ENCODE measurements at regions not wholly inside any gene's neighbourhood (a gene's known extent, or its start where the extent isn't known, plus 50 kb on each side); places are given as distances from the start of the nearest gene placed in this dataset.
A peak's percentile ranks its signal among the peaks of the same experiment; 100 is the strongest.
"Not testable (repeated sequence)": the region's sequence is repeated elsewhere in the genome, so short reads cannot be mapped to it uniquely, and the experiment has no call there.

DNA sequence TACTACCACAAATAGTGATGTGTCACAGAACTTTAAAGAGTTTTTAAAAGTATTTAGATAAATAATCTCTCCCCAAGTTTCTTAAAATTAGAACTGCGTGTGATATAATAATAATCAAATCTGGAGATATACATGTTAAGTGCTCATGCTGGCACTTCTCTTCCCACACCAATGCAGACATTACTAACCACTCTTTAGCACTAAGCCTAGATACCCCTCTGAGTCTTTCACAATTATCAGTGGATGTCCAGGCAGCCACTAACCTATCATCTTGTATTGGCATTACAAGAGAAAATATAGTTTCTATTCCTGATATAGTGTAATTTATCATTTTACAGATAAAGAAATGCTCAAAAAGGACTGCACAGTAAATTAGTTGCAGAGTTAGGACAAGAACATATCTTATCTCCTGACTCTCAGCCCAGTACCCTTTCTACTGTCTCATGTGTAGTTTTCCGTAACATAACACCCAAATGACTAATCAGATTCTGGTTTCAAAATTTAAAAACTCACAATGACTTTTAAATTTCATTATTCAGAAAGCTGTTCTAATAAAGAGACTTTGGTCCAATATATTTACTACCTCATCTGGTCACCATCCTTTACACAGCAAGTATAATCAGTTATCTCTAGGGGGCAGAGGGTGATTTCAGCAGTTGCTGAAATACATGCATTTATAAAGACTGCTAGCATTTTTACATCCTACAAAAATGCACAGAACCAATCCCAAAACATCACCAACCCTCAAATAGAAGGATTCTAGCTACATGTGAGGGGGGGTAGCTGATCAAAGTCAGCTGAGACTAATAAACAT lies 215.5 kb upstream of the MCHR2 start:
- Mint-ChIP-seq H3K9me3 (ENCODE audit: low read depth) (no peaks in the 10 kb centered on the region), H3K4me3 (ENCODE audit: unreplicated experiment) (no peak overlapping the region), H3K27me3 (ENCODE audit: low read depth) (no peaks in the 10 kb centered on the region), H3K4me1 (ENCODE audit: low read depth) (peaks cover 18% of the 10 kb centered on the region), H3K36me3 (ENCODE audit: low read depth) (no peaks in the 10 kb centered on the region), H3K27ac (ENCODE audit: unreplicated experiment) (peak overlapping the region; percentile 33)
- TF ChIP-seq, protein P1, sequence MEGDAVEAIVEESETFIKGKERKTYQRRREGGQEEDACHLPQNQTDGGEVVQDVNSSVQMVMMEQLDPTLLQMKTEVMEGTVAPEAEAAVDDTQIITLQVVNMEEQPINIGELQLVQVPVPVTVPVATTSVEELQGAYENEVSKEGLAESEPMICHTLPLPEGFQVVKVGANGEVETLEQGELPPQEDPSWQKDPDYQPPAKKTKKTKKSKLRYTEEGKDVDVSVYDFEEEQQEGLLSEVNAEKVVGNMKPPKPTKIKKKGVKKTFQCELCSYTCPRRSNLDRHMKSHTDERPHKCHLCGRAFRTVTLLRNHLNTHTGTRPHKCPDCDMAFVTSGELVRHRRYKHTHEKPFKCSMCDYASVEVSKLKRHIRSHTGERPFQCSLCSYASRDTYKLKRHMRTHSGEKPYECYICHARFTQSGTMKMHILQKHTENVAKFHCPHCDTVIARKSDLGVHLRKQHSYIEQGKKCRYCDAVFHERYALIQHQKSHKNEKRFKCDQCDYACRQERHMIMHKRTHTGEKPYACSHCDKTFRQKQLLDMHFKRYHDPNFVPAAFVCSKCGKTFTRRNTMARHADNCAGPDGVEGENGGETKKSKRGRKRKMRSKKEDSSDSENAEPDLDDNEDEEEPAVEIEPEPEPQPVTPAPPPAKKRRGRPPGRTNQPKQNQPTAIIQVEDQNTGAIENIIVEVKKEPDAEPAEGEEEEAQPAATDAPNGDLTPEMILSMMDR (IDR thresholded peaks at IDR 0.05), result peak; percentile 46
- DNase-seq (ENCODE audit: low spot score), result no peak

DNA sequence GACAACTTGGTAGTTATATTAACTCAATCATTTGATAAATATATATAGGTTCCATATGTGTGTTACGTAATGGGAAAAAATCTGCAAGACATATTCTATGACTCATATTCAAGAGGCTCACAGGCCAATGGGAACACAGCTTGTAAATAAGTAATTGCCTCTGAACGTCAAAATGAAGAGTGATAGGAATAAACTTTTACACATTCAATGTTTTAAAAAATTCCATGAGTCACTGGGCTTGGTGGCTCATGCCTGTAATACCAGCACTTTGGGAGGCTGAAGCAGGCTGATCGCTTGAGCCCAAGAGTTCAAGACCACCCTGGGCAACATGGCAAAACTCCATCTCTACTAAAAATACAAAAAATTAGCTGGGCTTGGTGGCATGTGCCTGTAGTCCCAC lies 209.4 kb upstream of the MCHR2 start:
- H3K4me1 Mint-ChIP-seq (ENCODE audit: low read depth), result peaks cover 13% of the 10 kb centered on the region
- H3K36me3 Mint-ChIP-seq (ENCODE audit: low read depth), result peaks cover 2% of the 10 kb centered on the region
- no peak overlapping the region for H3K4me3 Mint-ChIP-seq (ENCODE audit: unreplicated experiment)
- H3K27ac Mint-ChIP-seq (ENCODE audit: unreplicated experiment), result peak overlapping the region; percentile 96
- H3K9me3 Mint-ChIP-seq (ENCODE audit: low read depth), result peaks cover 8% of the 10 kb centered on the region
- no peak for DNase-seq (ENCODE audit: low spot score)
- TF ChIP-seq, protein P1 (IDR thresholded peaks at IDR 0.05), result no peak
- H3K27me3 Mint-ChIP-seq (ENCODE audit: low read depth), result no peaks in the 10 kb centered on the region

DNA sequence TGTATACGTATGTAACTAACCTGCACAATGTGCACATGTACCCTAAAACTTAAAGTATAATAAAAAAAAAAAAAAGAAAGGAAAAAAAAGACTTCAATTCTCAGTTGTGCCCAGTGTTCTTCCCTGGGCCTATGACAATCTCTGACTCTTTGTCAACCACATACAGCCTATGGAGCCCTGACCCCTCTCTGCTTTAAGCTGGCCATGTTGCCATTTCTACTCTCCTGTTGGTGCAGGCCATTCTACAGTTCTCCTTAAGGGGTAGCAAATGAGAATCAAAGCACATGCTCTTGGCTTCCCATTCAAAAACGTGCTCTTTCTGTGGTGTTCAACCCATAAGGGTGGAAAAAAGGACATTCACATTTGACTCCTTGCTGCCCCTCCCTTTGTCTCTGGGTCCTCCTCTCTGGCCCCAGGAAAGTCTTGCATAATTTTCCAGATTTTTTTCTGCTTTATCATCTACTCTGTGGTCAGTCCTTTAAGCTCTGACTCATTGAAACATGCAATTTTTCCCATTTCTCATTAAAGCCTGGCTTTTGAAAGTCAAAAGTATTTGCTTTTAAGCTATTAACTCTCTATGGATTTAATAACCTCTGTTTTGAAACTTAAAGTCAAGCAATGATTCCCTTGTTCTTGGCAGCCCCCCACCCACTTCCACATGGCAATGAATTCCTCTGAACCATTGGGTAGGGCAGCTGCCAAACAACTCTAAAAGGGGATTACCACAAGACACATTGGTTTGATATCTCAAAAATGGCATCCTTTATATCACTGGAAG lies 208.6 kb upstream of the MCHR2 start:
- TF ChIP-seq, protein P1 (IDR thresholded peaks at IDR 0.05), result peak; percentile 7
- H3K27ac Mint-ChIP-seq (ENCODE audit: unreplicated experiment), result peak overlapping the region; percentile 89
- peaks cover 2% of the 10 kb centered on the region for H3K36me3 Mint-ChIP-seq (ENCODE audit: low read depth)
- no peak overlapping the region for H3K4me3 Mint-ChIP-seq (ENCODE audit: unreplicated experiment)
- H3K9me3 Mint-ChIP-seq (ENCODE audit: low read depth), result peaks cover 8% of the 10 kb centered on the region
- H3K27me3 Mint-ChIP-seq (ENCODE audit: low read depth), result no peaks in the 10 kb centered on the region
- H3K4me1 Mint-ChIP-seq (ENCODE audit: low read depth), result peaks cover 13% of the 10 kb centered on the region
- no peak for DNase-seq (ENCODE audit: low spot score)

DNA sequence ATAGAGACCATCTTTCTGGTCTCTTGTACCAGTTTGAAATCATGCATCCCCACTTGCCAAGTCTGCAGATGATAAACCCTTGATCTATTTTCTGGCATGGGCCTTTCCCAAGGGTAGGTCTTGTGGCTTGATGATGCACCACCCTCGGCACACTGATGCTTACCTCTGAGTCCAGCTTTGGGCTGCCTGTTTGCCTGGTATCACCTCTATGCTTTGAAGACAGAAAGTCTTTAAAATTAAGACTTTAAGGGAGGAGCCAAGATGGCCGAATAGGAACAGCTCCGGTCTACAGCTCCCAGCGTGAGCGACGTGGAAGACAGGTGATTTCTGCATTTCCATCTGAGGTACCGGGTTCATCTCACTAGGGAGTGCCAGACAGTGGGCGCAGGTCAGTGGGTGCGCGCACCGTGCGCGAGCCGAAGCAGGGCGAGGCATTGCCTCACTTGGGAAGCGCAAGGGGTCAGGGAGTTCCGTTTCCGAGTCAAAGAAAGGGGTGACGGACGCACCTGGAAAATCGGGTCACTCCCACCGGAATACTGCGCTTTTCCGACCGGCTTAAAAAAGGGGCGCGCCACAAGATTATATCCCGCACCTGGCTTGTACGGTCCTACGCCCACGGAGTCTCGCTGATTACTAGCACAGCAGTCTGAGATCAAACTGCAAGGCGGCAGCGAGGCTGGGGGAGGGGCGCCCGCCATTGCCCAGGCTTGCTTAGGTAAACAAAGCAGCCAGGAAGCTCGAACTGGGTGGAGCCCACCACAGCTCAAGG lies 202.4 kb upstream of the MCHR2 start:
- not testable (repeated sequence) for DNase-seq (ENCODE audit: low spot score); H3K4me3 Mint-ChIP-seq (ENCODE audit: unreplicated experiment); H3K9me3 Mint-ChIP-seq (ENCODE audit: low read depth); H3K36me3 Mint-ChIP-seq (ENCODE audit: low read depth); H3K27ac Mint-ChIP-seq (ENCODE audit: unreplicated experiment); H3K4me1 Mint-ChIP-seq (ENCODE audit: low read depth); H3K27me3 Mint-ChIP-seq (ENCODE audit: low read depth)

DNA sequence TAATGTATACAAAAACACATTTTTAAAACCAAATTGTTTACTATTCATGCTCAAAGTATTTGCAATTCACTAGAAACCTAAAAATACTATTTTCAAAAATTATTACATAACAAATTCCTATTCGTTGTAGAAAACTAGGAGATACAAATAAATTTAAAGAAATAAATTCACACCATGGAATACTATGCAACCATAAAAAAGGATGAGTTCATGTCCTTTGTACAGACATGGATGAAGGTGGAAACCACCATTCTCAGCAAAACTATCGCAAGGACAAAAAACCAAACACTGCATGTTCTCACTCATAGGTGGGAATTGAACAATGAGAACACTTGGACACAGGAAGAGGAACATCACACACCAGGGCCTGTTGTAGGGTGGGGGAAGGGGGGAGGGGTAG lies 201.2 kb upstream of the MCHR2 start:
- not testable (repeated sequence) for H3K36me3 Mint-ChIP-seq (ENCODE audit: low read depth); DNase-seq (ENCODE audit: low spot score); H3K4me3 Mint-ChIP-seq (ENCODE audit: unreplicated experiment); H3K27me3 Mint-ChIP-seq (ENCODE audit: low read depth); H3K27ac Mint-ChIP-seq (ENCODE audit: unreplicated experiment); H3K4me1 Mint-ChIP-seq (ENCODE audit: low read depth); H3K9me3 Mint-ChIP-seq (ENCODE audit: low read depth)

DNA sequence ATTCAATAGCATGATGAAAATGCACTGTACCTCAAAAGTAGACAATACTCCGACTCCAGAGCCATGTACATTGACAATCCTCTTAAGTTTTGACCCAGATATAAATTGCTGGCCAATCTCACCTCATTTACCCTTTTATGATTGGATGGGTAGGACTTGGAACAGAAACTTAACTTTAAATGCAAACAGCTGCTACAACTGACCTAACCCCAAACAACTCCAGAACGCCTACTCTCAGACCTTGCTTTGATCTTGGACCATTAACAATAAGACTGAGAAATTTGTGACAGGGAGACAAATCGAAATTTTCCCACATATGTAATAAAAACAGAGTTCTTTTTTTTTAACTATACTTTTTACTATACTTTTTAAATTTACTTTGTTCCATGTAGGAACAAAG lies 200.5 kb upstream of the MCHR2 start:
- DNase-seq (ENCODE audit: low spot score), result no peak
- TF ChIP-seq, protein P1 (IDR thresholded peaks at IDR 0.05), result no peak

More for the DNA sequence above, 200.5 kb upstream of the MCHR2 start:
- no peaks in the 10 kb centered on the region for H3K9me3 Mint-ChIP-seq (ENCODE audit: low read depth)
- no peaks in the 10 kb centered on the region for H3K36me3 Mint-ChIP-seq (ENCODE audit: low read depth)
- H3K27ac Mint-ChIP-seq (ENCODE audit: unreplicated experiment), result no peak overlapping the region
- H3K4me3 Mint-ChIP-seq (ENCODE audit: unreplicated experiment), result no peak overlapping the region
- H3K4me1 Mint-ChIP-seq (ENCODE audit: low read depth), result no peaks in the 10 kb centered on the region
- no peaks in the 10 kb centered on the region for H3K27me3 Mint-ChIP-seq (ENCODE audit: low read depth)
